A673 (cell line): ENCODE measurements at regions not wholly inside any gene's neighbourhood (a gene's known extent, or its start where the extent isn't known, plus 50 kb on each side); places are given as distances from the start of the nearest gene placed in this dataset.

ENCODE experiments used
- BruUV-seq: library from RNA; stranded (reverse); fragments of 400-500 nt; replicated peaks from 2 replicates; lab custom pipeline; 2021; lab: Mats Ljungman, UMichigan
- CTCF ChIA-PET: fragments of 300-600 bp; sonication (Branson Sonifier 250); formaldehyde crosslinking; loops from one replicate; lab custom pipeline; 2022; ENCODE audit warnings: antibody characterized with exemption; lab: Charles Lee
- POLR2A ChIA-PET: fragments of 300-600 bp; sonication (Branson Sonifier 250); formaldehyde crosslinking; loops from one replicate; lab custom pipeline; 2022; ENCODE audit warnings: antibody characterized with exemption; ENCODE audit not compliant: low non-redundant PET; lab: Charles Lee
- DNase-seq: peaks from one replicate; pipeline ENCODE4 v3.0.0-alpha.2; 2015; ENCODE audit warnings: low spot score
- H3K27ac ChIP-seq: fragments of 200-600 bp; sonication (generic); 2 replicates; pipeline ENCODE4 v1.5.1; 2016; ENCODE audit warnings: mixed run types, low read depth, mild to moderate bottlenecking, mixed read lengths, antibody characterized with exemption, low read length; ENCODE audit not compliant: poor library complexity, severe bottlenecking
- H3K27me3 ChIP-seq: fragments of 200-600 bp; sonication (generic); replicated peaks from 2 replicates; pipeline ENCODE4 v1.6.1; 2017; ENCODE audit warnings: mixed run types, low read depth, mild to moderate bottlenecking, mixed read lengths, antibody characterized with exemption, low read length; ENCODE audit not compliant: insufficient read depth, poor library complexity
- H3K36me3 ChIP-seq: fragments of 200-600 bp; sonication (generic); 2 replicates; pipeline ENCODE4 v1.6.1; 2016; ENCODE audit warnings: mixed run types, mild to moderate bottlenecking, mixed read lengths, antibody characterized with exemption, low read length; ENCODE audit not compliant: insufficient read depth, poor library complexity, severe bottlenecking
- H3K4me1 ChIP-seq: fragments of 200-600 bp; sonication (generic); 2 replicates; pipeline ENCODE4 v1.6.1; 2017; ENCODE audit warnings: mixed run types, mild to moderate bottlenecking, mixed read lengths, antibody characterized with exemption, low read length; ENCODE audit not compliant: insufficient read depth, poor library complexity, severe bottlenecking
- H3K4me3 ChIP-seq: fragments of 200-600 bp; sonication (generic); 2 replicates; pipeline ENCODE4 v1.5.1; 2016; ENCODE audit warnings: low read depth, mixed run types, mild to moderate bottlenecking, mixed read lengths, low read length; ENCODE audit not compliant: poor library complexity, severe bottlenecking
- H3K9me3 ChIP-seq: fragments of 200-600 bp; sonication (generic); 2 replicates; pipeline ENCODE4 v1.6.1; 2016; ENCODE audit warnings: mixed run types, low read depth, mild to moderate bottlenecking, mixed read lengths, antibody characterized with exemption, low read length; ENCODE audit not compliant: poor library complexity, severe bottlenecking
- CTCF ChIP-seq: fragments of 300-800, 200-600 bp; sonication (generic); conservative IDR thresholded peaks from 2 replicates; pipeline ENCODE4 v1.5.1; 2017; ENCODE audit warnings: low read depth, mild to moderate bottlenecking, antibody characterized with exemption, low read length, moderate library complexity, mixed read lengths
- EZH2 ChIP-seq: fragments of 200-600 bp; sonication (generic); IDR thresholded peaks from 2 replicates; pipeline ENCODE4 v1.6.1; 2017; ENCODE audit warnings: borderline replicate concordance, low read depth, mild to moderate bottlenecking, mixed read lengths, antibody characterized with exemption, low read length; ENCODE audit not compliant: poor library complexity, severe bottlenecking
- intact Hi-C: fragments of 100-400 bp; cut with micrococcal nuclease; formaldehyde crosslinking; loops from one replicate; pipeline ENCODE4 v1.10.0; 2022; ENCODE audit not compliant: unreplicated experiment

- Histone ChIP-seq H3K27me3 (peaks cover 3% of the 10 kb centered on the region), H3K36me3 (no peaks in the 10 kb centered on the region), H3K9me3 (no peaks in the 10 kb centered on the region), H3K4me1 (no peaks in the 10 kb centered on the region), H3K27ac (no peak overlapping the region), H3K4me3 (no peak overlapping the region)
- ChIA-PET CTCF (no interaction called here), POLR2A (no interaction called here)
- intact Hi-C loops, result no loop called here
- BruUV-seq, result no TSS peak
- TF ChIP-seq CTCF (no peak), EZH2 (no peak)
- DNase-seq, result no peak
Observed at GRCh38 chr20:11843289-11843688, 74.4 kb upstream of the BTBD3 start.

GRCh38 chr20:11844691-11845090 lies 73.0 kb upstream of the BTBD3 start:
- no peak for DNase-seq
- Histone ChIP-seq H3K27me3 (peaks cover 3% of the 10 kb centered on the region), H3K27ac (no peak overlapping the region), H3K4me1 (peaks cover 8% of the 10 kb centered on the region), H3K9me3 (no peaks in the 10 kb centered on the region), H3K36me3 (no peaks in the 10 kb centered on the region), H3K4me3 (no peak overlapping the region)
- no peak for TF ChIP-seq EZH2
- no peak for TF ChIP-seq CTCF
- BruUV-seq, result no TSS peak
- intact Hi-C loops, result no loop called here
- CTCF ChIA-PET, result no interaction called here
- POLR2A ChIA-PET, result no interaction called here

- intact Hi-C loops, result no loop called here
- CTCF ChIA-PET, result no interaction called here
Observed at GRCh38 chr20:11845340-11845739, 72.4 kb upstream of the BTBD3 start.

GRCh38 chr20:11846131-11846530 lies 71.6 kb upstream of the BTBD3 start:
- TF ChIP-seq EZH2 (no peak), CTCF (no peak)
- ChIA-PET CTCF (interaction anchor here (0.7 kb wide), 1 partner anchor 8 kb away, joined by 3 read pairs; no protein-coding TSS in a partner anchor), POLR2A (no interaction called here)
- Histone ChIP-seq H3K27ac (no peak overlapping the region), H3K9me3 (no peaks in the 10 kb centered on the region), H3K4me1 (peaks cover 8% of the 10 kb centered on the region), H3K36me3 (no peaks in the 10 kb centered on the region), H3K27me3 (peaks cover 3% of the 10 kb centered on the region), H3K4me3 (no peak overlapping the region)
- intact Hi-C loops, result no loop called here
- no peak for DNase-seq
- no TSS peak for BruUV-seq

More at GRCh38 chr20:11845340-11845739, 72.4 kb upstream of the BTBD3 start:
- no peak overlapping the region for H3K27ac ChIP-seq
- no peak for TF ChIP-seq EZH2
- BruUV-seq, result no TSS peak
- POLR2A ChIA-PET, result no interaction called here
- no peaks in the 10 kb centered on the region for H3K9me3 ChIP-seq
- DNase-seq, result no peak
- H3K36me3 ChIP-seq, result no peaks in the 10 kb centered on the region
- H3K4me3 ChIP-seq, result no peak overlapping the region
- H3K4me1 ChIP-seq, result peaks cover 8% of the 10 kb centered on the region
- H3K27me3 ChIP-seq, result peaks cover 3% of the 10 kb centered on the region
